HepG2 (cell line): ENCODE measurements at regions not wholly inside any gene's neighbourhood (a gene's known extent, or its start where the extent isn't known, plus 50 kb on each side); places are given as distances from the start of the nearest gene placed in this dataset.

ENCODE experiments used
- ATAC-seq: fragments of 200-7000 bp; cut with Tn5 transposase; 3 replicates; pipeline ENCODE4 v1.9.1; 2020; ENCODE audit warnings: mild to moderate bottlenecking, moderate library complexity
- BruUV-seq: library from RNA; stranded (reverse); fragments of 400-500 nt; replicated peaks from 2 replicates; lab custom pipeline; 2021; lab: Mats Ljungman, UMichigan
- CTCF ChIA-PET: fragments of 300-600 bp; formaldehyde crosslinking; extraction: SDS; loops from one replicate; lab custom pipeline; 2021; ENCODE audit warnings: low total read pairs, inconsistent platforms, low intra/inter-chr PET ratio; lab: Yijun Ruan, JAX
- POLR2A ChIA-PET: fragments of 350-600 bp; sonication (Branson Sonifier 250); formaldehyde crosslinking; loops from one replicate; lab custom pipeline; 2020; ENCODE audit warnings: antibody characterized with exemption, inconsistent platforms; lab: Yijun Ruan, JAX
- DNase-seq: peaks from one replicate; pipeline ENCODE4 v3.0.0-alpha.2; 2015; ENCODE audit warnings: low spot score
- FAIRE-seq: peaks from 3 replicates; lab custom pipeline; 2011; peaks lifted over from hg19 to GRCh38; lab: Jason Lieb, UNC
- H2AFZ ChIP-seq: one replicate; pipeline ENCODE4 v1.6.1; 2011; ENCODE audit warnings: low read length, inconsistent platforms
- H3K27ac ChIP-seq: fragments of 300-600 bp; 3 replicates; pipeline ENCODE4 v1.8.0; 2011; ENCODE audit warnings: mixed run types, mild to moderate bottlenecking, mixed read lengths, low read length, inconsistent platforms; ENCODE audit not compliant: insufficient read depth; ENCODE audit errors: extremely low read length
- H3K27me3 ChIP-seq, 2 experiments: fragments of 200-600 bp in 1 of 2; 2 replicates in 1 of 2; 3 replicates in 1 of 2; pipeline versions ENCODE4 v1.6.0 to v1.8.0; 2011; ENCODE audit warnings: low read length in 2 of 2, mild to moderate bottlenecking in 2 of 2, moderate library complexity in 2 of 2, inconsistent platforms in 1 of 2; ENCODE audit not compliant: insufficient read depth in 2 of 2, control insufficient read depth in 1 of 2
- H3K36me3 ChIP-seq, 2 experiments: fragments of 200-600 bp in 1 of 2; replicated peaks in 1 of 2; 2 replicates in 1 of 2; 3 replicates in 1 of 2; pipeline versions ENCODE4 v1.5.1 to v1.8.0; 2011; ENCODE audit warnings: low read length in 2 of 2, inconsistent platforms in 1 of 2; ENCODE audit not compliant: insufficient read depth in 2 of 2, control insufficient read depth in 1 of 2
- H3K4me1 ChIP-seq: 2 replicates; pipeline ENCODE4 v1.5.1; 2012; ENCODE audit warnings: low read length, inconsistent platforms; ENCODE audit not compliant: insufficient read depth
- H3K4me2 ChIP-seq: 2 replicates; pipeline ENCODE4 v1.6.0; 2011; ENCODE audit warnings: low read depth, low read length, inconsistent platforms
- H3K4me3 ChIP-seq, 3 experiments: fragments of 200-600 bp in 1 of 3; sonication (generic), shearing (Covaris generic) in 1 of 3; replicated peaks in 1 of 3; 2 replicates each; pipeline ENCODE4 v1.5.1; 2011 to 2016; ENCODE audit warnings: low read length in 3 of 3, inconsistent platforms in 2 of 3, low read depth in 2 of 3, mild to moderate bottlenecking in 2 of 3, control low read depth in 1 of 3, mixed read lengths in 1 of 3; ENCODE audit not compliant: insufficient read depth in 1 of 3
- H3K79me2 ChIP-seq: one replicate; pipeline ENCODE4 v1.6.1; 2011; ENCODE audit warnings: low read length, inconsistent platforms; ENCODE audit not compliant: insufficient read depth
- H3K9ac ChIP-seq: 2 replicates; pipeline ENCODE4 v1.6.0; 2011; ENCODE audit warnings: mild to moderate bottlenecking, low read depth, low read length, inconsistent platforms; ENCODE audit not compliant: insufficient read depth
- H3K9me3 ChIP-seq: 2 replicates; pipeline ENCODE4 v1.5.1; 2012; ENCODE audit warnings: mild to moderate bottlenecking, low read length
- H4K20me1 ChIP-seq: 2 replicates; pipeline ENCODE4 v1.6.0; 2011; ENCODE audit warnings: inconsistent platforms, mild to moderate bottlenecking, low read length, moderate library complexity; ENCODE audit not compliant: insufficient read depth
- KDM2A ChIP-seq: sonication (generic); formaldehyde crosslinking; IDR thresholded peaks from 2 replicates; pipeline ENCODE4 v1.4.0; 2020; ENCODE audit warnings: low read depth, missing genetic modification reagents, borderline replicate concordance
- MNT ChIP-seq: fragments of 450-650 bp; IDR thresholded peaks from 2 replicates; pipeline ENCODE4 v1.6.1; 2016
- NONO ChIP-seq, 2 experiments: fragments of 450-650 bp in 1 of 2; sonication (generic) in 1 of 2; formaldehyde crosslinking in 1 of 2; IDR thresholded peaks in 1 of 2; conservative IDR thresholded peaks in 1 of 2; 2 replicates each; pipeline versions ENCODE4 v1.6.1 to v1.8.0; 2017 to 2022; ENCODE audit warnings: mild to moderate bottlenecking in 1 of 2, missing genetic modification reagents in 1 of 2, moderate library complexity in 1 of 2
- NR1H2 ChIP-seq: sonication (generic); formaldehyde crosslinking; IDR thresholded peaks from 2 replicates; pipeline ENCODE4 v1.8.1; 2022; ENCODE audit warnings: low read depth, missing genetic modification reagents, borderline replicate concordance
- ZBTB4 ChIP-seq: sonication (generic); formaldehyde crosslinking; IDR thresholded peaks from 2 replicates; pipeline ENCODE4 v1.4.0; 2020; ENCODE audit warnings: missing genetic modification reagents, mild to moderate bottlenecking, borderline replicate concordance
- ZNF446 ChIP-seq: sonication (generic); formaldehyde crosslinking; IDR thresholded peaks from 2 replicates; pipeline ENCODE4 v1.5.0; 2020; ENCODE audit warnings: mild to moderate bottlenecking, missing genetic modification reagents
- ZNF766 ChIP-seq: sonication (generic); formaldehyde crosslinking; IDR thresholded peaks from 2 replicates; pipeline ENCODE4 v1.5.0; 2020; ENCODE audit warnings: missing genetic modification reagents, borderline replicate concordance
- ZNF770 ChIP-seq: sonication (generic); formaldehyde crosslinking; IDR thresholded peaks from 2 replicates; pipeline ENCODE4 v1.5.0; 2020; ENCODE audit warnings: mild to moderate bottlenecking, missing genetic modification reagents
- in situ Hi-C: cut with HindIII; loops from 2 replicates; pipeline ENCODE4 v1.10.0; 2017; ENCODE audit warnings: low pct_unique_long_range_greater_than_20kb; ENCODE audit not compliant: extremely low pct_ligation_motif_present
- intact Hi-C: fragments of 100-400 bp; cut with micrococcal nuclease; formaldehyde crosslinking; loops from one replicate; pipeline ENCODE4 v1.10.0; 2022; ENCODE audit not compliant: unreplicated experiment
- TF ChIP-seq, protein P1 (sequence below): fragments of 450-650 bp; IDR thresholded peaks from 2 replicates; pipeline ENCODE4 v1.6.1; 2017; ENCODE audit warnings: mild to moderate bottlenecking
- TF ChIP-seq, protein P2 (sequence below): sonication (generic); formaldehyde crosslinking; IDR thresholded peaks from 2 replicates; pipeline ENCODE4 v1.4.0; 2020; ENCODE audit warnings: missing genetic modification reagents
- TF ChIP-seq, protein P3 (sequence below): sonication (generic); formaldehyde crosslinking; conservative IDR thresholded peaks from 2 replicates; pipeline ENCODE4 v1.8.0; 2022; ENCODE audit warnings: low read depth, missing genetic modification reagents

GRCh38 chr6:67642582-67642981 is 992.5 kb upstream of the ADGRB3 start (continued):
- no peak for TF ChIP-seq NR1H2
- TF ChIP-seq ZNF766 (CRISPR knock-in tag) = no peak
- TF ChIP-seq NONO (IDR thresholded peaks at IDR 0.05) = no peak
- TF ChIP-seq NONO (CRISPR knock-in tag; conservative IDR thresholded peaks at IDR 0.05) = no peak
- TF ChIP-seq, protein P1, sequence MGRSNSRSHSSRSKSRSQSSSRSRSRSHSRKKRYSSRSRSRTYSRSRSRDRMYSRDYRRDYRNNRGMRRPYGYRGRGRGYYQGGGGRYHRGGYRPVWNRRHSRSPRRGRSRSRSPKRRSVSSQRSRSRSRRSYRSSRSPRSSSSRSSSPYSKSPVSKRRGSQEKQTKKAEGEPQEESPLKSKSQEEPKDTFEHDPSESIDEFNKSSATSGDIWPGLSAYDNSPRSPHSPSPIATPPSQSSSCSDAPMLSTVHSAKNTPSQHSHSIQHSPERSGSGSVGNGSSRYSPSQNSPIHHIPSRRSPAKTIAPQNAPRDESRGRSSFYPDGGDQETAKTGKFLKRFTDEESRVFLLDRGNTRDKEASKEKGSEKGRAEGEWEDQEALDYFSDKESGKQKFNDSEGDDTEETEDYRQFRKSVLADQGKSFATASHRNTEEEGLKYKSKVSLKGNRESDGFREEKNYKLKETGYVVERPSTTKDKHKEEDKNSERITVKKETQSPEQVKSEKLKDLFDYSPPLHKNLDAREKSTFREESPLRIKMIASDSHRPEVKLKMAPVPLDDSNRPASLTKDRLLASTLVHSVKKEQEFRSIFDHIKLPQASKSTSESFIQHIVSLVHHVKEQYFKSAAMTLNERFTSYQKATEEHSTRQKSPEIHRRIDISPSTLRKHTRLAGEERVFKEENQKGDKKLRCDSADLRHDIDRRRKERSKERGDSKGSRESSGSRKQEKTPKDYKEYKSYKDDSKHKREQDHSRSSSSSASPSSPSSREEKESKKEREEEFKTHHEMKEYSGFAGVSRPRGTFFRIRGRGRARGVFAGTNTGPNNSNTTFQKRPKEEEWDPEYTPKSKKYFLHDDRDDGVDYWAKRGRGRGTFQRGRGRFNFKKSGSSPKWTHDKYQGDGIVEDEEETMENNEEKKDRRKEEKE = no peak
- no peak for TF ChIP-seq MNT
- no peak for TF ChIP-seq KDM2A (CRISPR knock-in tag)
- TF ChIP-seq ZNF446 (CRISPR knock-in tag) = no peak
- TF ChIP-seq, all 625 proteins: peak for 0

- H3K36me3 ChIP-seq = no peaks in the 10 kb centered on the region
- no peaks in the 10 kb centered on the region for H3K27me3 ChIP-seq
- no peaks in the 10 kb centered on the region for H3K79me2 ChIP-seq
- no peak overlapping the region for H2AFZ ChIP-seq
- FAIRE-seq = no peak
- H3K9me3 ChIP-seq = no peaks in the 10 kb centered on the region
- ChIA-PET POLR2A (no interaction called here), CTCF (no interaction called here)
- H3K27ac ChIP-seq = no peak overlapping the region
- H3K4me1 ChIP-seq = no peaks in the 10 kb centered on the region
- no peaks in the 10 kb centered on the region for H4K20me1 ChIP-seq
- ATAC-seq = no peak
- no peak overlapping the region for H3K4me3 ChIP-seq
- no TSS peak for BruUV-seq
- in situ Hi-C loops = no loop called here
- no peak overlapping the region for H3K9ac ChIP-seq
- H3K4me2 ChIP-seq = no peak overlapping the region
- intact Hi-C loops = no loop called here
- DNase-seq = no peak
- TF ChIP-seq ZBTB4 (CRISPR knock-in tag) (no peak), ZNF770 (no peak)
- TF ChIP-seq, protein P2, sequence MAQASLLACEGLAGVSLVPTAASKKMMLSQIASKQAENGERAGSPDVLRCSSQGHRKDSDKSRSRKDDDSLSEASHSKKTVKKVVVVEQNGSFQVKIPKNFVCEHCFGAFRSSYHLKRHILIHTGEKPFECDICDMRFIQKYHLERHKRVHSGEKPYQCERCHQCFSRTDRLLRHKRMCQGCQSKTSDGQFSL (CRISPR knock-in tag) = no peak
- TF ChIP-seq, protein P3, sequence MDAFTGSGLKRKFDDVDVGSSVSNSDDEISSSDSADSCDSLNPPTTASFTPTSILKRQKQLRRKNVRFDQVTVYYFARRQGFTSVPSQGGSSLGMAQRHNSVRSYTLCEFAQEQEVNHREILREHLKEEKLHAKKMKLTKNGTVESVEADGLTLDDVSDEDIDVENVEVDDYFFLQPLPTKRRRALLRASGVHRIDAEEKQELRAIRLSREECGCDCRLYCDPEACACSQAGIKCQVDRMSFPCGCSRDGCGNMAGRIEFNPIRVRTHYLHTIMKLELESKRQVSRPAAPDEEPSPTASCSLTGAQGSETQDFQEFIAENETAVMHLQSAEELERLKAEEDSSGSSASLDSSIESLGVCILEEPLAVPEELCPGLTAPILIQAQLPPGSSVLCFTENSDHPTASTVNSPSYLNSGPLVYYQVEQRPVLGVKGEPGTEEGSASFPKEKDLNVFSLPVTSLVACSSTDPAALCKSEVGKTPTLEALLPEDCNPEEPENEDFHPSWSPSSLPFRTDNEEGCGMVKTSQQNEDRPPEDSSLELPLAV (CRISPR knock-in tag) = no peak
These were observed 994.6 kb upstream of the ADGRB3 start for GRCh38 chr6:67640484-67640883.
